Neural cell (in vitro differentiated cells): ENCODE measurements at regions not wholly inside any gene's neighbourhood (a gene's known extent, or its start where the extent isn't known, plus 50 kb on each side); places are given as distances from the start of the nearest gene placed in this dataset.

Experiments used
- H2AFZ ChIP-seq: fragments of 200-600, 300-800 bp; sonication (generic), shearing (Covaris generic); 2 replicates; pipeline ENCODE4 v1.6.0; 2014; ENCODE audit warnings: low read depth, mild to moderate bottlenecking, antibody characterized with exemption, low read length, moderate library complexity
- H3F3A ChIP-seq: fragments of 200-600 bp; shearing (Covaris generic); 2 replicates; pipeline ENCODE4 v1.6.1; 2016; ENCODE audit warnings: mild to moderate bottlenecking, moderate library complexity, mixed read lengths, antibody characterized with exemption, low read length; ENCODE audit not compliant: insufficient read depth, poor library complexity, severe bottlenecking
- H3K27ac ChIP-seq: fragments of 200-600, 300-800 bp; sonication (generic), shearing (Covaris generic); 2 replicates; pipeline ENCODE4 v1.5.1; 2014; ENCODE audit warnings: mild to moderate bottlenecking, low read length, moderate library complexity
- H3K27me3 ChIP-seq: fragments of 300-800, 200-600 bp; sonication (generic), shearing (Covaris generic); 2 replicates; pipeline ENCODE4 v1.6.0; 2014; ENCODE audit warnings: mild to moderate bottlenecking, low read depth, low read length, moderate library complexity; ENCODE audit not compliant: insufficient read depth
- H3K36me3 ChIP-seq: fragments of 300-800, 200-600 bp; sonication (generic), shearing (Covaris generic); 2 replicates; pipeline ENCODE4 v1.5.1; 2014; ENCODE audit warnings: mild to moderate bottlenecking, antibody characterized with exemption, low read length, moderate library complexity; ENCODE audit not compliant: insufficient read depth
- H3K4me2 ChIP-seq: fragments of 300-800, 200-600 bp; sonication (generic), shearing (Covaris generic); 2 replicates; pipeline ENCODE4 v1.6.0; 2014; ENCODE audit warnings: mild to moderate bottlenecking, low read length
- H3K4me3 ChIP-seq: fragments of 300-800, 200-600 bp; sonication (generic), shearing (Covaris generic); 2 replicates; pipeline ENCODE4 v1.5.1; 2014; ENCODE audit warnings: mild to moderate bottlenecking, low read length, moderate library complexity
- H3K79me2 ChIP-seq: fragments of 200-600 bp; shearing (Covaris generic); replicated peaks from 2 replicates; pipeline ENCODE4 v1.6.0; 2014; ENCODE audit warnings: mild to moderate bottlenecking, low read length, moderate library complexity; ENCODE audit not compliant: insufficient read depth
- H3K9ac ChIP-seq: fragments of 300-800, 200-600 bp; sonication (generic), shearing (Covaris generic); 2 replicates; pipeline ENCODE4 v1.6.1; 2016; ENCODE audit warnings: mild to moderate bottlenecking, low read length, mixed read lengths
- H3K9me2 ChIP-seq: fragments of 200-600 bp; shearing (Covaris generic); 2 replicates; pipeline ENCODE4 v1.6.1; 2016; ENCODE audit warnings: mild to moderate bottlenecking, low read length, mixed read lengths; ENCODE audit not compliant: insufficient read depth
- H3K9me3 ChIP-seq: fragments of 200-600, 300-800 bp; sonication (generic), shearing (Covaris generic); 2 replicates; pipeline ENCODE4 v1.6.1; 2016; ENCODE audit warnings: mild to moderate bottlenecking, mixed run types, low read length, moderate library complexity, mixed read lengths
- H4K20me1 ChIP-seq: fragments of 200-600 bp; shearing (Covaris generic); 2 replicates; pipeline ENCODE4 v1.6.1; 2016; ENCODE audit warnings: mild to moderate bottlenecking, mixed run types; ENCODE audit not compliant: insufficient read depth
- EP300 ChIP-seq: fragments of 450-650 bp; conservative IDR thresholded peaks from 2 replicates; pipeline ENCODE4 v1.6.1; 2014; ENCODE audit warnings: antibody characterized with exemption, mild to moderate bottlenecking, moderate library complexity; ENCODE audit not compliant: poor library complexity, severe bottlenecking
- EZH2 ChIP-seq: fragments of 200-600, 300-800 bp; shearing (Covaris generic), sonication (generic); IDR thresholded peaks from 2 replicates; pipeline ENCODE4 v1.6.1; 2014; ENCODE audit warnings: antibody characterized with exemption, low read length, borderline replicate concordance, mild to moderate bottlenecking; ENCODE audit not compliant: insufficient read depth, poor library complexity, severe bottlenecking
- MXI1 ChIP-seq: fragments of 450-650 bp; conservative IDR thresholded peaks from 2 replicates; pipeline ENCODE4 v1.6.1; 2014; ENCODE audit warnings: antibody characterized with exemption, mild to moderate bottlenecking; ENCODE audit not compliant: poor library complexity, severe bottlenecking
- POLR2AphosphoS5 ChIP-seq: IDR thresholded peaks from 2 replicates; pipeline ENCODE4 v1.6.1; 2012
- RAD21 ChIP-seq: fragments of 450-650 bp; conservative IDR thresholded peaks from 2 replicates; pipeline ENCODE4 v1.6.1; 2014; ENCODE audit warnings: antibody characterized with exemption, mild to moderate bottlenecking, moderate library complexity
- SMC3 ChIP-seq: fragments of 450-650 bp; conservative IDR thresholded peaks from 2 replicates; pipeline ENCODE4 v1.6.1; 2014; ENCODE audit warnings: antibody characterized with exemption, mild to moderate bottlenecking, moderate library complexity; ENCODE audit not compliant: poor library complexity
- TAF1 ChIP-seq: IDR thresholded peaks from 2 replicates; pipeline ENCODE4 v1.6.1; 2012; ENCODE audit warnings: low read depth
- TF ChIP-seq, protein P1 (sequence below): fragments of 450-650 bp; IDR thresholded peaks from 2 replicates; pipeline ENCODE4 v1.5.1; 2014; ENCODE audit warnings: antibody characterized with exemption, mild to moderate bottlenecking, moderate library complexity; ENCODE audit not compliant: poor library complexity, severe bottlenecking
- TF ChIP-seq, protein P2 (sequence below): IDR thresholded peaks from 2 replicates; pipeline ENCODE4 v1.6.1; 2012; ENCODE audit warnings: borderline replicate concordance

DNA sequence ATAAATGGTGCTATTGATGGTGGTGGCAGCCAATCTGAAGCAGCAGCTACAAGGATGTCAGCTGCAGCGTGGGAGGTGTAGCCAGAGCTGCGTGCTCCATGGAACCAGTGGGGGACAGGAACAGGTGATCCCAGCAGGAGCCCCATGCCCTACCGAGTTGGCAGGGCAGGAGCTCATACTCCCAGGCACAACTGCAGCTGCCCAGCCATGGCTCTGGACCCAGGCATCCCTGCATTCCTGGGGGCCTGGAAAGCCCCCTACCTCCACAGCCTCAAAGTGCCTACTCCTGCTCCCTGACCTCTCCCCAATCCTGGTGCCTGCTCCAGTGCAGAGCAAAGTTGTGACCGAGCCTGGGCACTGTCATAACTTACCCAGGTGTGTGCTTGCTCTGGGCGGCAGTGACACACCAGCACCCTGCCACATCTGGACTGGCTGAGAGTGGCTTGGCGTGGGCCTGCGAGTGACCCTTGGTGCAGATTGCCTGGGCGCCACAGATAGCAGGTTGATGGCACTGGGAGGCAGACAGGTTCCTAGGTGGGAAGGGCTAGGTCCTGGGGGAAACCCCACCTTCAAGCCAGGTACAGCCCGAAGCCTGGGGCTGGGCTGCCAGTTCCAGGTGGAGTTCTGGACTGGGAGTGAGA is 101.1 kb downstream of the DCAF12L2 start:
- Histone ChIP-seq H4K20me1 (no peaks in the 10 kb centered on the region), H3K4me3 (no peak overlapping the region), H3F3A (no peaks in the 10 kb centered on the region), H3K9me3 (no peaks in the 10 kb centered on the region), H3K36me3 (no peaks in the 10 kb centered on the region), H2AFZ (no peak overlapping the region), H3K27me3 (no peaks in the 10 kb centered on the region), H3K27ac (no peak overlapping the region), H3K79me2 (no peaks in the 10 kb centered on the region), H3K9ac (no peak overlapping the region), H3K9me2 (no peaks in the 10 kb centered on the region), H3K4me2 (no peak overlapping the region)
- TF ChIP-seq RAD21 (no peak), TAF1 (no peak), POLR2AphosphoS5 (no peak), EP300 (no peak), SMC3 (no peak), MXI1 (no peak), EZH2 (no peak)
- TF ChIP-seq, protein P1, sequence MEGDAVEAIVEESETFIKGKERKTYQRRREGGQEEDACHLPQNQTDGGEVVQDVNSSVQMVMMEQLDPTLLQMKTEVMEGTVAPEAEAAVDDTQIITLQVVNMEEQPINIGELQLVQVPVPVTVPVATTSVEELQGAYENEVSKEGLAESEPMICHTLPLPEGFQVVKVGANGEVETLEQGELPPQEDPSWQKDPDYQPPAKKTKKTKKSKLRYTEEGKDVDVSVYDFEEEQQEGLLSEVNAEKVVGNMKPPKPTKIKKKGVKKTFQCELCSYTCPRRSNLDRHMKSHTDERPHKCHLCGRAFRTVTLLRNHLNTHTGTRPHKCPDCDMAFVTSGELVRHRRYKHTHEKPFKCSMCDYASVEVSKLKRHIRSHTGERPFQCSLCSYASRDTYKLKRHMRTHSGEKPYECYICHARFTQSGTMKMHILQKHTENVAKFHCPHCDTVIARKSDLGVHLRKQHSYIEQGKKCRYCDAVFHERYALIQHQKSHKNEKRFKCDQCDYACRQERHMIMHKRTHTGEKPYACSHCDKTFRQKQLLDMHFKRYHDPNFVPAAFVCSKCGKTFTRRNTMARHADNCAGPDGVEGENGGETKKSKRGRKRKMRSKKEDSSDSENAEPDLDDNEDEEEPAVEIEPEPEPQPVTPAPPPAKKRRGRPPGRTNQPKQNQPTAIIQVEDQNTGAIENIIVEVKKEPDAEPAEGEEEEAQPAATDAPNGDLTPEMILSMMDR, result no peak
- TF ChIP-seq, protein P2, sequence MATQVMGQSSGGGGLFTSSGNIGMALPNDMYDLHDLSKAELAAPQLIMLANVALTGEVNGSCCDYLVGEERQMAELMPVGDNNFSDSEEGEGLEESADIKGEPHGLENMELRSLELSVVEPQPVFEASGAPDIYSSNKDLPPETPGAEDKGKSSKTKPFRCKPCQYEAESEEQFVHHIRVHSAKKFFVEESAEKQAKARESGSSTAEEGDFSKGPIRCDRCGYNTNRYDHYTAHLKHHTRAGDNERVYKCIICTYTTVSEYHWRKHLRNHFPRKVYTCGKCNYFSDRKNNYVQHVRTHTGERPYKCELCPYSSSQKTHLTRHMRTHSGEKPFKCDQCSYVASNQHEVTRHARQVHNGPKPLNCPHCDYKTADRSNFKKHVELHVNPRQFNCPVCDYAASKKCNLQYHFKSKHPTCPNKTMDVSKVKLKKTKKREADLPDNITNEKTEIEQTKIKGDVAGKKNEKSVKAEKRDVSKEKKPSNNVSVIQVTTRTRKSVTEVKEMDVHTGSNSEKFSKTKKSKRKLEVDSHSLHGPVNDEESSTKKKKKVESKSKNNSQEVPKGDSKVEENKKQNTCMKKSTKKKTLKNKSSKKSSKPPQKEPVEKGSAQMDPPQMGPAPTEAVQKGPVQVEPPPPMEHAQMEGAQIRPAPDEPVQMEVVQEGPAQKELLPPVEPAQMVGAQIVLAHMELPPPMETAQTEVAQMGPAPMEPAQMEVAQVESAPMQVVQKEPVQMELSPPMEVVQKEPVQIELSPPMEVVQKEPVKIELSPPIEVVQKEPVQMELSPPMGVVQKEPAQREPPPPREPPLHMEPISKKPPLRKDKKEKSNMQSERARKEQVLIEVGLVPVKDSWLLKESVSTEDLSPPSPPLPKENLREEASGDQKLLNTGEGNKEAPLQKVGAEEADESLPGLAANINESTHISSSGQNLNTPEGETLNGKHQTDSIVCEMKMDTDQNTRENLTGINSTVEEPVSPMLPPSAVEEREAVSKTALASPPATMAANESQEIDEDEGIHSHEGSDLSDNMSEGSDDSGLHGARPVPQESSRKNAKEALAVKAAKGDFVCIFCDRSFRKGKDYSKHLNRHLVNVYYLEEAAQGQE, result no peak

DNA sequence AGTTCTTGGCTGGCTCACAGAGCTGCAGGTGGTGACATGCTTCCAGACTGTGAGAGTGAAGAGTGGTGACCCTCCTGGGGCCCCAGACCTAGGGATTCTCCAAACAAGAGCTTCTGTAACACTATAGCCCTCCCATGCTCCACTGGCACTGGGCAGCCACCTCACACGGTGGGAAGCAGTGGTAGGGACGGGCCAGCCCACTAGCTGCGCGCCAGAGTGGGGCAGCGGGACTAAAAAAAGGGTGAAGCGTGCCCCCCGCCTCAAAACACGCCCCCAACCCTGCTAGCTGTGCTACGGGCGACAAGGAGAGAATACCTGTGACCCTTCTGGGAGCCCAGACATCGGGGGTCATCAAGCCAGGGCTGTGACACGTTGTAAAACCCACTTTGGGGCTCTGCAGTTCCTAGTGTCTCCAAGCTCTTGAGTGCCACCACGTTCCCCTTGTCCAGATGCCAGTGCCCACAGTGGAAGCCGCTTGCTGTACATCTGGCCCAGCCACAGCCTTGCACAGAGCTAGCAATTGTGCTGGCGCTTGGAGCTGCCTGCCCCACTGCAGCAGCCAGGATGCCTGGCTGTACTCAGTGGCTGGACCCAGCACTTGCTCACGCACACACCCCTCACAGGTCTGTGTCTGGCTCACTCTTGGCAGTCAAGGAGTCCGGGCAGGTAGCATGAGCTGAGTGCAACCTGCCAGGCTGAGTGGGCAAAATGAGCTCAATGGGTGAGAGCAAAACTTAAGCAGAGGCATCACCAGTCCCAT is 100.0 kb downstream of the DCAF12L2 start:
- H3K27me3 ChIP-seq, result no peaks in the 10 kb centered on the region
- H3K9me2 ChIP-seq, result no peaks in the 10 kb centered on the region
- H3F3A ChIP-seq, result no peaks in the 10 kb centered on the region
- H3K79me2 ChIP-seq, result no peaks in the 10 kb centered on the region
- H2AFZ ChIP-seq, result no peak overlapping the region
- H3K36me3 ChIP-seq, result no peaks in the 10 kb centered on the region
- H3K4me3 ChIP-seq, result no peak overlapping the region
- no peak overlapping the region for H3K27ac ChIP-seq
- no peak for TF ChIP-seq TAF1
- no peak for TF ChIP-seq POLR2AphosphoS5
- TF ChIP-seq EZH2, result no peak
- TF ChIP-seq, protein P2, result no peak
- no peak for TF ChIP-seq EP300
- TF ChIP-seq, protein P1, result no peak
- no peak for TF ChIP-seq RAD21
- no peak for TF ChIP-seq SMC3
- no peak for TF ChIP-seq MXI1
- H3K9me3 ChIP-seq, result no peaks in the 10 kb centered on the region
- no peak overlapping the region for H3K9ac ChIP-seq
- H4K20me1 ChIP-seq, result no peaks in the 10 kb centered on the region
- H3K4me2 ChIP-seq, result no peak overlapping the region
